SK-N-SH (cell line): ENCODE measurements at regions not wholly inside any gene's neighbourhood (a gene's known extent, or its start where the extent isn't known, plus 50 kb on each side); places are given as distances from the start of the nearest gene placed in this dataset.

Experiments
- GABPA ChIP-seq: IDR thresholded peaks from 2 replicates; pipeline ENCODE4 v1.4.0; 2012; ENCODE audit warnings: low read depth, mild to moderate bottlenecking
- RAD21 ChIP-seq: IDR thresholded peaks from 2 replicates; pipeline ENCODE4 v1.6.1; 2012; ENCODE audit warnings: mild to moderate bottlenecking, low read length
- TF ChIP-seq, protein P1 (sequence below): fragments of 200-600 bp; sonication (generic); IDR thresholded peaks from 2 replicates; pipeline ENCODE4 v1.6.1; 2017; ENCODE audit warnings: antibody characterized with exemption, mild to moderate bottlenecking, moderate library complexity

DNA sequence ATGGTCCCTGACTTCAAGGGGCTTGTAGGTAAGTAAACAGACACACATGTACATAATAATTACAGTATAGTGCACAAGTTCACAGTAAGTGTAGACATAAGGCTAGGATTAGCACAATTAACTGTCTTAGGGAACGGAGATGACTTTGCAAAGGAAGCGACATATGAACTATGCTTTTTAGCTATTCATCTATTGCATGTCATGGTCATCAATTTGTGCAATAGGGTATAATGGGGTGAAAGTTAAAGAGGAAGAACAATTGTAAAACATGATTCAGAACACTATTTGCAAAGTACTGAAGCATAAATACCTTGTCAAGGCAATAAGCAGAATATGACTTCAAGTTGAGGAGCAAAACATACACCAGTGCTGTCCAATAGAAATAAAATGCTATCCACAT, 112.3 kb upstream of the SLC8A1 start:
- TF ChIP-seq, protein P1, sequence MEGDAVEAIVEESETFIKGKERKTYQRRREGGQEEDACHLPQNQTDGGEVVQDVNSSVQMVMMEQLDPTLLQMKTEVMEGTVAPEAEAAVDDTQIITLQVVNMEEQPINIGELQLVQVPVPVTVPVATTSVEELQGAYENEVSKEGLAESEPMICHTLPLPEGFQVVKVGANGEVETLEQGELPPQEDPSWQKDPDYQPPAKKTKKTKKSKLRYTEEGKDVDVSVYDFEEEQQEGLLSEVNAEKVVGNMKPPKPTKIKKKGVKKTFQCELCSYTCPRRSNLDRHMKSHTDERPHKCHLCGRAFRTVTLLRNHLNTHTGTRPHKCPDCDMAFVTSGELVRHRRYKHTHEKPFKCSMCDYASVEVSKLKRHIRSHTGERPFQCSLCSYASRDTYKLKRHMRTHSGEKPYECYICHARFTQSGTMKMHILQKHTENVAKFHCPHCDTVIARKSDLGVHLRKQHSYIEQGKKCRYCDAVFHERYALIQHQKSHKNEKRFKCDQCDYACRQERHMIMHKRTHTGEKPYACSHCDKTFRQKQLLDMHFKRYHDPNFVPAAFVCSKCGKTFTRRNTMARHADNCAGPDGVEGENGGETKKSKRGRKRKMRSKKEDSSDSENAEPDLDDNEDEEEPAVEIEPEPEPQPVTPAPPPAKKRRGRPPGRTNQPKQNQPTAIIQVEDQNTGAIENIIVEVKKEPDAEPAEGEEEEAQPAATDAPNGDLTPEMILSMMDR, result no peak
- TF ChIP-seq RAD21 (no peak), GABPA (no peak)
